ENCODE measurements at regions not wholly inside any gene's neighbourhood (a gene's known extent, or its start where the extent isn't known, plus 50 kb on each side); places are given as distances from the start of the nearest gene placed in this dataset.

DNA sequence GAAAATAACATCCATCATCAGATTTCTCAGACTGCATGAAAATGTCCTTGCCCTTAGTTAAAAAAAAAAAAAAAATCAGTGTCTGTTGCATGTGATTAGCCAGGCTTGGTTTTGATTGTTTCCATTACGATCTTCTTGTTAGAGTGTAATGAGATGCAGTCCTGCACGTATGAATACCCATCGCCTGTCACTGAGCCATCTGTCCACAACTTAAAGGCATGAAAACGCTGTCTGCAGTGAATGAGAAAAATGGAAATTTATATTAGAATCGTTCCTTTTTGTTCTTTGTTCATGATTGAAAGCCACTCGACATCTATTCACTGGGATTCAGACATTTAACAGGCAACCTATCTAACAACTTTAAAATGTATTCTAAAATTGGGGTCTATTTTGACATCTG, 521.7 kb upstream of the SPHKAP start:
- no peak overlapping the region for H3K27ac ChIP-seq (ENCODE audit: low read depth, low read length)
- no peak overlapping the region for H3K4me3 ChIP-seq (ENCODE audit: low read depth, low read length)
- CTCF ChIA-PET, result interaction anchor here (0.6 kb wide), 1 partner anchor 68 kb away, joined by 3 read pairs; no protein-coding TSS in a partner anchor
- no peaks in the 10 kb centered on the region for H3K9me3 ChIP-seq (ENCODE audit: control insufficient read depth, insufficient read depth, low read length)
- H3K27me3 ChIP-seq (ENCODE audit: control insufficient read depth, insufficient read depth, low read length), result no peaks in the 10 kb centered on the region
- no peak for DNase-seq (ENCODE audit: low read depth, low spot score)
- POLR2A ChIA-PET, result no interaction called here
- TF ChIP-seq, protein P1, sequence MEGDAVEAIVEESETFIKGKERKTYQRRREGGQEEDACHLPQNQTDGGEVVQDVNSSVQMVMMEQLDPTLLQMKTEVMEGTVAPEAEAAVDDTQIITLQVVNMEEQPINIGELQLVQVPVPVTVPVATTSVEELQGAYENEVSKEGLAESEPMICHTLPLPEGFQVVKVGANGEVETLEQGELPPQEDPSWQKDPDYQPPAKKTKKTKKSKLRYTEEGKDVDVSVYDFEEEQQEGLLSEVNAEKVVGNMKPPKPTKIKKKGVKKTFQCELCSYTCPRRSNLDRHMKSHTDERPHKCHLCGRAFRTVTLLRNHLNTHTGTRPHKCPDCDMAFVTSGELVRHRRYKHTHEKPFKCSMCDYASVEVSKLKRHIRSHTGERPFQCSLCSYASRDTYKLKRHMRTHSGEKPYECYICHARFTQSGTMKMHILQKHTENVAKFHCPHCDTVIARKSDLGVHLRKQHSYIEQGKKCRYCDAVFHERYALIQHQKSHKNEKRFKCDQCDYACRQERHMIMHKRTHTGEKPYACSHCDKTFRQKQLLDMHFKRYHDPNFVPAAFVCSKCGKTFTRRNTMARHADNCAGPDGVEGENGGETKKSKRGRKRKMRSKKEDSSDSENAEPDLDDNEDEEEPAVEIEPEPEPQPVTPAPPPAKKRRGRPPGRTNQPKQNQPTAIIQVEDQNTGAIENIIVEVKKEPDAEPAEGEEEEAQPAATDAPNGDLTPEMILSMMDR (IDR thresholded peaks at IDR 0.05; ENCODE audit: low read depth, low read length), result no peak

DNA sequence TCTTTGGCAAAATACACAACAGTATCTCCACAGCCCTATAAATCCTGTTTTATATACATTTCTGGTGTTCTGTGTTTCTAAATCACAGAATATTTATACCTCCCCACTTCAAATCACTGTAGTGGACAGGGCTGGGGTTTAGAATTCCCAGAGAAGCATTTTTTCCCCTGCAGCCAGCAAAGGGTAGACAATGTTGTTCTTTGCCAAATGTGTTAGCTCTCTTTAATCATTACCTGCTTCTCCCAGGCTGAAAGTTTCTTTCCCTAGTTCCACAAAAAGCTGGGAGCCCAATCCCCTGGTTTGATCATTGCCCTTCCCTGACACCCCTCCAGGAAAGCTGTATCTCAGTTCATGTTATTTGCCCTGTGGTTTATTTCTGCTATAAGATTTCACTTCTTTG, 520.0 kb upstream of the SPHKAP start:
- no peaks in the 10 kb centered on the region for H3K27me3 ChIP-seq (ENCODE audit: control insufficient read depth, insufficient read depth, low read length)
- no peaks in the 10 kb centered on the region for H3K9me3 ChIP-seq (ENCODE audit: control insufficient read depth, insufficient read depth, low read length)
- no peak overlapping the region for H3K4me3 ChIP-seq (ENCODE audit: low read depth, low read length)
- ChIA-PET POLR2A (no interaction called here), CTCF (no interaction called here)
- DNase-seq (ENCODE audit: low read depth, low spot score), result no peak
- H3K27ac ChIP-seq (ENCODE audit: low read depth, low read length), result no peak overlapping the region
- TF ChIP-seq, protein P1 (IDR thresholded peaks at IDR 0.05; ENCODE audit: low read depth, low read length), result no peak

DNA sequence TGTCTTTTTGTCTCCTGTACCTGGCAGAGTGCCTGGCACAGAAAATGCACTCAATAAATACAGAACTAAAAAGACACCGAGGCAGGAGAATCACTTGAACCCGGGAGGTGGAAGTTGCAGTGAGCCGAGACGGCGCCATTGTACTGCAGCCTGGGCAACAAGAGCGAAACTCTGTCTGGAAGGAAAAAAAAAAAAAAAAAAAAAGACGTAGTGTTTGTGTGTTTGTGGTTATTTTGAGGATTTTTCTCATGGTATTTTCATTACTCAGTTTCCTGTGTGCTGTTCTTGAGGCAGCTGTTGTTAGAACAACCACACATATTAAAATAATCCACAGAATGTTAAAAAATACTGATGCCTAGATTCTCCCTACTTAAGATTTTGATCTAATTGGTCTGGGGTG, 519.2 kb upstream of the SPHKAP start:
- CTCF ChIA-PET, result no interaction called here
- TF ChIP-seq, protein P1 (IDR thresholded peaks at IDR 0.05; ENCODE audit: low read depth, low read length), result no peak
- POLR2A ChIA-PET, result no interaction called here
- no peaks in the 10 kb centered on the region for H3K27me3 ChIP-seq (ENCODE audit: control insufficient read depth, insufficient read depth, low read length)
- no peak overlapping the region for H3K27ac ChIP-seq (ENCODE audit: low read depth, low read length)
- no peak overlapping the region for H3K4me3 ChIP-seq (ENCODE audit: low read depth, low read length)
- no peaks in the 10 kb centered on the region for H3K9me3 ChIP-seq (ENCODE audit: control insufficient read depth, insufficient read depth, low read length)
- DNase-seq (ENCODE audit: low read depth, low spot score), result no peak

DNA sequence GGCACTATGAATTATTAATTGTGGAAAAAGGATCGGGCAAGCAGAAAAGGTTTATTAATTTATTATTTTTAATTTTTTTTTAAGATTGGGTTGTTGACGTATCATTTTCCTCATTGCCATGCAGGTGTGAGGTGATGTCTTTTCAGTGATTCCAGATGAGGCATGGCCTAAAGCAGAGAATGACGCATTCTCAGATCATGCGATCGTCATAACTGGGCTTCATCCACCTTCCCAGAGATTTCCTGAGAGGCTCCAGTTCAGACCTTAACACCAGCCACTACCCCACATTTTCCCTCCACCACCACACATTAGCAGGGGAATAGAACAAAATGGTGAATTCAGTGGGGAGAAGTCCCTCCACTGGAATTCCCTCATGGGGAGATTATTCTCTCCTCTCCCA, 518.4 kb upstream of the SPHKAP start:
- ChIA-PET POLR2A (no interaction called here), CTCF (interaction anchor here (0.6 to 1.8 kb wide), 3 partner anchors 573 to 1053 kb away, joined by 4 to 16 read pairs (median 4); no protein-coding TSS in a partner anchor)
- H3K4me3 ChIP-seq (ENCODE audit: low read depth, low read length), result no peak overlapping the region
- TF ChIP-seq, protein P1 (IDR thresholded peaks at IDR 0.05; ENCODE audit: low read depth, low read length), result no peak
- no peaks in the 10 kb centered on the region for H3K27me3 ChIP-seq (ENCODE audit: control insufficient read depth, insufficient read depth, low read length)
- DNase-seq (ENCODE audit: low read depth, low spot score), result no peak
- H3K9me3 ChIP-seq (ENCODE audit: control insufficient read depth, insufficient read depth, low read length), result no peaks in the 10 kb centered on the region
- H3K27ac ChIP-seq (ENCODE audit: low read depth, low read length), result no peak overlapping the region

DNA sequence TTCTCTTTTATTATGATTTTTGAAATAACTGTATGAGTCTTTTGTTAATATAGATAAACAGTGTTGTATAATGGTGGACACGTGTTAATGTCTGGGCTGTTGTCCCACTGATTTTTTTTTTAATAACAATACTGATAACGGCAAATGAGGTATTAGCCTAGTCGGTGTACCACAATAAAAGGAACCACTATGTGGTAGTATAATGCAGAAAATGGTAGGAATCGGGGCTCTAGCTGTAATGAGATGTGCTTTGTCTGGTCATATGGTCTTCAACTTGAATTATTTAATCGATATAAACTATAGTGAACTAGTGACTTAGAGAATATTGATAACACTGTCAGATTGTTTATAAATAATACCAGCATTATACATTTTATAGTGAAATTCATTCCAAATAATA, 517.9 kb upstream of the SPHKAP start:
- Histone ChIP-seq H3K4me3 (ENCODE audit: low read depth, low read length) (no peak overlapping the region), H3K27ac (ENCODE audit: low read depth, low read length) (no peak overlapping the region), H3K27me3 (ENCODE audit: control insufficient read depth, insufficient read depth, low read length) (no peaks in the 10 kb centered on the region), H3K9me3 (ENCODE audit: control insufficient read depth, insufficient read depth, low read length) (no peaks in the 10 kb centered on the region)
- TF ChIP-seq, protein P1 (IDR thresholded peaks at IDR 0.05; ENCODE audit: low read depth, low read length), result 0 out of 2 replicates have a peak, but pooled peaks have one; percentile 14
- no peak for DNase-seq (ENCODE audit: low read depth, low spot score)
- CTCF ChIA-PET, result interaction anchor here (0.6 to 1.8 kb wide), 4 partner anchors 573 to 1054 kb away, joined by 3 to 16 read pairs (median 4); no protein-coding TSS in a partner anchor
- POLR2A ChIA-PET, result no interaction called here

Data from AG04450 (cell line).